ENCODE measurements at regions not wholly inside any gene's neighbourhood (a gene's known extent, or its start where the extent isn't known, plus 50 kb on each side); places are given as distances from the start of the nearest gene placed in this dataset.
A peak's percentile ranks its signal among the peaks of the same experiment; 100 is the strongest.

DNA sequence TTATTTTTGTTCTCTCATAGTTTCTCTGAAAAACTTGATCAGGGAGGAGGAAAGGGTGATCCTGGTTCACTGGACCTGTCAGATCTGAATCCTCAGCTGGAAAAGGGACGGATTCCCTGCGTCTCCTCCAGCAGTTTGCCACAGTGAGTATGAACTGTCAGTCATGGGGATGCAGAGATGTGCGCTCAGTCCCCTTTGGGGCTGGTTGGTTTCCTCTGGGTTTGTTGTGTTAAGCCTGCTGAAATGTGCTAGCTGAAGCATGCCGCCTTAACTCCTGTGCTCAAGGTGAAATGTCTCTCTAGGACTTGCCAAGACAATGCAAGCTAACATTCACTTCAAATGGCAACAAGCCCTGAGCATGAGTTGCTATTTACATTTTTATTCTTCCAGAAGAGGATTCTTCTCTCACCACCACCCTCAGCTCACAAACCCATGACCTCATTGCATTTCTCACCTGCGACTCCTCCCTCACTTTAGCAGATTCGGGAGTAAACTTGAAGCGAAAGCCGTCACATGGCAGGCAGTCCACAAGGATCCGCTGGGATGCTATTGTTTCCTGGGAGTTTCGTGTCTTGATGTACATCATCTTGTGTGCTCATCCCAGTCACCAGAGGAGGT lies 192.9 kb upstream of the FZD8 start:
- H3K27me3 ChIP-seq (ENCODE audit: insufficient read depth, low read depth, severe bottlenecking) = no peaks in the 10 kb centered on the region
- no peak overlapping the region for H3K27ac ChIP-seq
- no peak for DNase-seq
- H3K9me3 ChIP-seq (ENCODE audit: severe bottlenecking) = peaks cover 2% of the 10 kb centered on the region
- TF ChIP-seq, protein P1, sequence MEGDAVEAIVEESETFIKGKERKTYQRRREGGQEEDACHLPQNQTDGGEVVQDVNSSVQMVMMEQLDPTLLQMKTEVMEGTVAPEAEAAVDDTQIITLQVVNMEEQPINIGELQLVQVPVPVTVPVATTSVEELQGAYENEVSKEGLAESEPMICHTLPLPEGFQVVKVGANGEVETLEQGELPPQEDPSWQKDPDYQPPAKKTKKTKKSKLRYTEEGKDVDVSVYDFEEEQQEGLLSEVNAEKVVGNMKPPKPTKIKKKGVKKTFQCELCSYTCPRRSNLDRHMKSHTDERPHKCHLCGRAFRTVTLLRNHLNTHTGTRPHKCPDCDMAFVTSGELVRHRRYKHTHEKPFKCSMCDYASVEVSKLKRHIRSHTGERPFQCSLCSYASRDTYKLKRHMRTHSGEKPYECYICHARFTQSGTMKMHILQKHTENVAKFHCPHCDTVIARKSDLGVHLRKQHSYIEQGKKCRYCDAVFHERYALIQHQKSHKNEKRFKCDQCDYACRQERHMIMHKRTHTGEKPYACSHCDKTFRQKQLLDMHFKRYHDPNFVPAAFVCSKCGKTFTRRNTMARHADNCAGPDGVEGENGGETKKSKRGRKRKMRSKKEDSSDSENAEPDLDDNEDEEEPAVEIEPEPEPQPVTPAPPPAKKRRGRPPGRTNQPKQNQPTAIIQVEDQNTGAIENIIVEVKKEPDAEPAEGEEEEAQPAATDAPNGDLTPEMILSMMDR (IDR thresholded peaks at IDR 0.05; ENCODE audit: low read depth, low read length) = no peak
- no peaks in the 10 kb centered on the region for H3K36me3 ChIP-seq
- no peak overlapping the region for H3K4me3 ChIP-seq (ENCODE audit: low read depth, low read length)

DNA sequence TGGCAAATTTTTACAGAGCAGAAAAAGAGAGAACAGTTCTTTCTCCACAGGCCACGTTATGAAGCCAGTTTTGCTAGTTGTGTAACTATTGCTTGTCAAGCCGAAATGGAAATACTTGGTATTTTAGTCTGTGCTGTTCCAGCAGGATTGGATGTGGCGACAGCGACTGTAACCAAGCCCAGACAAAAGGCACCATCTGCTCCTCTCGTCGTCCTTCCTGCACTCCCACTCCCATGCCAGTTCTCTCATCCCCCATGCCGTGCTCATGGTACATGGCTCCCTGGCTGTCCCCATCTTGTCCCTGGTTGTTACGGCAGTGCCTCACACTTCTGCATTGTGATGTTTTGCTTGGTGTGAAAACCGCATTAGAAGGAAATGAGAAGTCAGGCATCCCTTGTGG lies 185.7 kb upstream of the FZD8 start:
- DNase-seq = no peak
- H3K9me3 ChIP-seq (ENCODE audit: severe bottlenecking) = no peaks in the 10 kb centered on the region
- no peaks in the 10 kb centered on the region for H3K36me3 ChIP-seq
- H3K4me3 ChIP-seq (ENCODE audit: low read depth, low read length) = no peak overlapping the region
- no peaks in the 10 kb centered on the region for H3K27me3 ChIP-seq (ENCODE audit: insufficient read depth, low read depth, severe bottlenecking)
- no peak overlapping the region for H3K27ac ChIP-seq
- TF ChIP-seq, protein P1 (IDR thresholded peaks at IDR 0.05; ENCODE audit: low read depth, low read length) = no peak

DNA sequence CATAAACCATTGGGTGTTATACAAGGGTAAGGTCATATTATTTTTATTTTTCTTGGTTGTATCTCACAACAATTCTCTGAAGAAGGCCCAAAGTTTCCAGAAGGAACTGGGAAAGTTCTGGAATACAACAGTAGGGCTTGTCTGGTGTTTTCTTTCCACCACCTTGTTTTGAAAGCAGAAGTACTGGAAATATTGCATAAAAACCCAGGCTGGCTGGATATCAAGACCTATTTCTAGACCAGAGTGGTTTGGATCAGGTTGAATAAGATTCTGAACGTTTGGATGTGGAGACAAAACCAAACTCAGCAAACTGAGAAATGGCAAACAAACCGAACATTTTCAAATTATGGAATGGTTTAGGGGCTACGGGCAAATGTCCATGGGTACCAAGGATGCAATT lies 182.6 kb upstream of the FZD8 start:
- no peaks in the 10 kb centered on the region for H3K27me3 ChIP-seq (ENCODE audit: insufficient read depth, low read depth, severe bottlenecking)
- peak overlapping the region; percentile 18; the same call in 1 of the 2 replicates for H3K27ac ChIP-seq
- H3K36me3 ChIP-seq = no peaks in the 10 kb centered on the region
- DNase-seq = no peak
- no peak overlapping the region for H3K4me3 ChIP-seq (ENCODE audit: low read depth, low read length)
- no peaks in the 10 kb centered on the region for H3K9me3 ChIP-seq (ENCODE audit: severe bottlenecking)
- TF ChIP-seq, protein P1 (IDR thresholded peaks at IDR 0.05; ENCODE audit: low read depth, low read length) = no peak

DNA sequence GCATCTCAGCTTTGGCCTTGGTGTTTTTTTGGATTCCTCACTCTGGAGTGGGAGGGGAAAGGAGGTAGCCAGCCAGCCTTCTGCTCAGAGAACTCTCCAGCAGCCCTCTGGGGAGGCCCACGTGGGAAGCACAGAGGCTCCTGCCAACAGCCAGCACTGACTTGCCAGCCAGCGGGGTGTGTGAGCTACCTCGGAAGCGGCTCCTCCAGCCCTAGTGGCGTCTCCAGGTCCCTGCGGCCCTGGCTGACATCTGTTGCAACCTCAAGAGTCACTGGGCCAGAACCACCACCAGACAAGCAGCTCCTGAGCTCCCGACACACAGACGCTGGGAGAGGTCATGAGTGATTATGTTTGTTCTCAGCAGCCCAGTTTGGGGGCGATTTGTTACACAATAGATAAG lies 180.2 kb upstream of the FZD8 start:
- peak; percentile 98 for DNase-seq
- Histone ChIP-seq H3K36me3 (no peaks in the 10 kb centered on the region), H3K27me3 (ENCODE audit: insufficient read depth, low read depth, severe bottlenecking) (no peaks in the 10 kb centered on the region), H3K27ac (peak overlapping the region; percentile 85), H3K4me3 (ENCODE audit: low read depth, low read length) (peak overlapping the region; percentile 4), H3K9me3 (ENCODE audit: severe bottlenecking) (no peaks in the 10 kb centered on the region)
- TF ChIP-seq, protein P1 (IDR thresholded peaks at IDR 0.05; ENCODE audit: low read depth, low read length) = peak; percentile 74

DNA sequence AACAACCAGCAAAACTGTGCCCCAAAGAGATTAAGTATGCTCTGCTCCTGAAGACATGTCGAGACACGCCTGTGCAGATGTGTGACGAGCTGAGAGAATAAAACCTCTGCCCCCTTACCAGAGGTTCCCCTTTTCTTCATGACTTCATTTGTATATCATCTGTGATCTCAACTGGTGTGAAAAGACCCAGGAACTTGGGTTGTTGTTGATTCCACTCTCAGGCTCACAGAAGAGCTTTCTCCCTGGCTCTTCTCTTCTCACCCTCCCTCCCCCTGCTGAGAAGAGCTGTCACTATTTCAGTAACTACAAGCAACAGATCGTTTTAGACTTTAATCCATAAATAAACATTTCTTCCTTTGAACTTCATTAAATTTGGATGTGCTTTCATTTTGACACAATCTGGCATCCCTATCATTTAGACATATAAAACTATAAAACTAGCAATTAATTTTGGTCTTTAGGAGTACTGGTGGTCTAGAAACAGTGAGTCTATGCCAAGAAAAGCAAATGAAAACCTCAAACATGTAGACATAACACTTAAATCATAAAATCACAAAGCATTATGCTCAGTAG lies 179.3 kb upstream of the FZD8 start:
- TF ChIP-seq, protein P1 (IDR thresholded peaks at IDR 0.05; ENCODE audit: low read depth, low read length) = no peak
- Histone ChIP-seq H3K36me3 (no peaks in the 10 kb centered on the region), H3K27ac (peak overlapping the region; percentile 85), H3K4me3 (ENCODE audit: low read depth, low read length) (no peak overlapping the region), H3K27me3 (ENCODE audit: insufficient read depth, low read depth, severe bottlenecking) (no peaks in the 10 kb centered on the region), H3K9me3 (ENCODE audit: severe bottlenecking) (no peaks in the 10 kb centered on the region)
- DNase-seq = peak; percentile 31

DNA sequence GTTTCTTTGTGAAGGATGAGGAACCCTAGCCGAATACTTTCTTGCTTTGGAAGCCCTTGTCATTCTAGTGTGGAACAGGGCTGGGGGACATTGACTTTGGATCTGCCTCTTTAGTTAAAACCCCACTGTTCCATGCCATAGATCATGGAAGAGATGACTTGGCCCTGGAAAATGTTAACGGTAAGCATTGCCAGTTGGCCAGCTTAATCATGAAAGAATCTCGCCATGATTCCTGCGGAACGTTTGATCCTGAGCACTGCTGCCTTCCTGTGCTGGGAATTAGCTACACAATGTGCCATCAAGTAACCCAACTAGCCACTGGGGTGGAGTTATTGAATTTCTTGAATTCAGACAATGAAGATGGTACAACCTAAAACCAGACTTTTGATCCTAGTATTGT lies 177.6 kb upstream of the FZD8 start:
- Histone ChIP-seq H3K27ac (no peak overlapping the region), H3K27me3 (ENCODE audit: insufficient read depth, low read depth, severe bottlenecking) (no peaks in the 10 kb centered on the region), H3K4me3 (ENCODE audit: low read depth, low read length) (no peak overlapping the region), H3K9me3 (ENCODE audit: severe bottlenecking) (no peaks in the 10 kb centered on the region), H3K36me3 (no peaks in the 10 kb centered on the region)
- DNase-seq = no peak
- TF ChIP-seq, protein P1 (IDR thresholded peaks at IDR 0.05; ENCODE audit: low read depth, low read length) = no peak
